HCT116 (cell line): ENCODE measurements at regions not wholly inside any gene's neighbourhood (a gene's known extent, or its start where the extent isn't known, plus 50 kb on each side); places are given as distances from the start of the nearest gene placed in this dataset.

ENCODE experiments used
- ATAC-seq: fragments of 200-7000 bp; cut with Tn5 transposase; 2 replicates; pipeline ENCODE4 v1.9.1; 2020; ENCODE audit warnings: mild to moderate bottlenecking, moderate library complexity
- BruUV-seq: library from RNA; stranded (reverse); fragments of 400-500 nt; replicated peaks from 2 replicates; lab custom pipeline; 2021; lab: Mats Ljungman, UMichigan
- CTCF ChIA-PET: fragments of 300-600 bp; sonication (Branson Sonifier 250); formaldehyde crosslinking; loops from one replicate; lab custom pipeline; 2021; ENCODE audit warnings: antibody characterized with exemption; lab: Charles Lee
- POLR2A ChIA-PET: fragments of 300-600, 350-600 bp; sonication (Branson Sonifier 250); formaldehyde crosslinking; loops from one replicate; lab custom pipeline; 2021; ENCODE audit warnings: antibody characterized with exemption; lab: Charles Lee
- RAD21 ChIA-PET, 2 experiments: fragments of 300-600 bp; sonication (Branson Sonifier 250); formaldehyde crosslinking; loops; one replicate each; lab custom pipeline; 2023; ENCODE audit warnings: low total read pairs in 2 of 2; ENCODE audit not compliant: uncharacterized antibody in 2 of 2, unreplicated experiment in 2 of 2, low non-redundant PET in 1 of 2; lab: Charles Lee
- DNase-seq: peaks from one replicate; pipeline ENCODE4 v3.0.0-alpha.2; 2010; ENCODE audit warnings: low read depth, low spot score
- H2AFZ ChIP-seq: fragments of 200-600 bp; shearing (Covaris generic), sonication (generic); 2 replicates; pipeline ENCODE4 v1.6.1; 2017; ENCODE audit warnings: low read depth, mixed run types, mixed read lengths, antibody characterized with exemption, low read length; ENCODE audit not compliant: poor library complexity, severe bottlenecking
- H3K27ac ChIP-seq: 2 replicates; pipeline ENCODE4 v1.5.1; 2012; ENCODE audit warnings: low read depth, low read length
- H3K27me3 ChIP-seq: fragments of 200-600 bp; sonication (generic); 2 replicates; pipeline ENCODE4 v1.6.1; 2016; ENCODE audit warnings: mixed run types, low read length, mixed read lengths; ENCODE audit not compliant: insufficient read depth
- H3K36me3 ChIP-seq, 2 experiments: fragments of 200-500 bp in 1 of 2; fragments of 200-600 bp in 1 of 2; sonication (Bioruptor generic) in 1 of 2; sonication (generic) in 1 of 2; 2 replicates each; pipeline versions ENCODE4 v1.5.1 to v1.6.1; 2014 to 2016; ENCODE audit warnings: low read length in 2 of 2, inconsistent platforms in 1 of 2, mixed read lengths in 1 of 2, mixed run types in 1 of 2; ENCODE audit not compliant: insufficient read depth in 2 of 2, control insufficient read depth in 1 of 2
- H3K4me1 ChIP-seq, 2 experiments: fragments of 200-600 bp in 1 of 2; sonication (generic) in 1 of 2; 2 replicates each; pipeline versions ENCODE4 v1.5.1 to v1.6.1; 2012 to 2017; ENCODE audit warnings: low read length in 2 of 2, inconsistent platforms in 1 of 2, mild to moderate bottlenecking in 1 of 2, mixed read lengths in 1 of 2, mixed run types in 1 of 2, moderate library complexity in 1 of 2; ENCODE audit not compliant: insufficient read depth in 2 of 2, control insufficient read depth in 1 of 2
- H3K4me2 ChIP-seq: fragments of 200-600 bp; sonication (generic); 2 replicates; pipeline ENCODE4 v1.6.1; 2017; ENCODE audit warnings: mixed run types, low read length, mixed read lengths
- H3K4me3 ChIP-seq, 2 experiments: fragments of 200-600 bp in 1 of 2; sonication (generic) in 1 of 2; replicated peaks in 1 of 2; 2 replicates each; pipeline ENCODE4 v1.5.1; 2011 to 2016; ENCODE audit warnings: low read length in 2 of 2, control low read depth in 1 of 2, low read depth in 1 of 2, mild to moderate bottlenecking in 1 of 2, mixed read lengths in 1 of 2, mixed run types in 1 of 2
- H3K79me2 ChIP-seq: fragments of 200-600 bp; sonication (generic); 2 replicates; pipeline ENCODE4 v1.6.1; 2017; ENCODE audit warnings: mild to moderate bottlenecking, mixed run types, low read length, moderate library complexity, mixed read lengths; ENCODE audit not compliant: insufficient read depth
- H3K9ac ChIP-seq: fragments of 200-600 bp; sonication (generic); 2 replicates; pipeline ENCODE4 v1.6.1; 2016; ENCODE audit warnings: low read length, mixed read lengths
- H3K9me2 ChIP-seq: fragments of 200-600 bp; sonication (generic), shearing (Covaris generic); 2 replicates; pipeline ENCODE4 v1.6.1; 2017; ENCODE audit warnings: mixed run types, mild to moderate bottlenecking, moderate library complexity; ENCODE audit not compliant: insufficient read depth
- H3K9me3 ChIP-seq, 2 experiments: fragments of 200-500 bp in 1 of 2; fragments of 200-600 bp in 1 of 2; sonication (Bioruptor generic) in 1 of 2; sonication (generic) in 1 of 2; 2 replicates each; pipeline ENCODE4 v1.6.1; 2014 to 2017; ENCODE audit warnings: low read length in 2 of 2, mixed read lengths in 2 of 2, inconsistent platforms in 1 of 2, low read depth in 1 of 2, mild to moderate bottlenecking in 1 of 2, mixed run types in 1 of 2, moderate library complexity in 1 of 2; ENCODE audit not compliant: control insufficient read depth in 1 of 2, insufficient read depth in 1 of 2
- H4K20me1 ChIP-seq: fragments of 200-600 bp; sonication (generic), shearing (Covaris generic); 2 replicates; pipeline ENCODE4 v1.6.1; 2017; ENCODE audit warnings: mixed run types, mild to moderate bottlenecking, moderate library complexity; ENCODE audit not compliant: insufficient read depth
- CBX3 ChIP-seq: IDR thresholded peaks from 2 replicates; pipeline ENCODE4 v1.6.1; 2012; ENCODE audit warnings: low read depth
- ELF1 ChIP-seq: IDR thresholded peaks from 2 replicates; pipeline ENCODE4 v1.6.1; 2012; ENCODE audit warnings: low read depth, borderline replicate concordance
- EZH2phosphoT487 ChIP-seq: fragments of 200-600 bp; IDR thresholded peaks from 2 replicates; pipeline ENCODE4 v1.6.1; 2018; ENCODE audit warnings: antibody characterized with exemption, borderline replicate concordance
- JUND ChIP-seq: IDR thresholded peaks from 2 replicates; pipeline ENCODE4 v1.6.1; 2012
- MAX ChIP-seq: IDR thresholded peaks from 2 replicates; pipeline ENCODE4 v1.6.1; 2012
- REST ChIP-seq: IDR thresholded peaks from 2 replicates; pipeline ENCODE4 v1.6.1; 2012; ENCODE audit warnings: low read depth
- SP1 ChIP-seq: IDR thresholded peaks from 2 replicates; pipeline ENCODE4 v1.6.1; 2012; ENCODE audit warnings: low read depth
- TCF7L2 ChIP-seq: IDR thresholded peaks from 2 replicates; pipeline ENCODE4 v1.7.0; 2011; ENCODE audit warnings: borderline replicate concordance, inconsistent platforms; ENCODE audit not compliant: insufficient read depth, insufficient read length; ENCODE audit errors: extremely low read depth
- ZNF274 ChIP-seq: fragments of 200-500 bp; sonication (Bioruptor generic); IDR thresholded peaks from 2 replicates; pipeline ENCODE4 v1.6.1; 2014; ENCODE audit warnings: mild to moderate bottlenecking, low read depth, low read length, inconsistent platforms
- intact Hi-C: fragments of 100-400 bp; cut with micrococcal nuclease; formaldehyde crosslinking; loops from 2 replicates; pipeline ENCODE4 v1.10.0; 2022

GRCh38 chr20:40443753-40444152 lies 245.3 kb downstream of the MAFB start:
- H3K9me2 ChIP-seq: no peaks in the 10 kb centered on the region
- no peaks in the 10 kb centered on the region for H3K79me2 ChIP-seq
- H2AFZ ChIP-seq: no peak overlapping the region
- intact Hi-C loops: no loop called here
- DNase-seq (no peak), ATAC-seq (no peak)
- ChIA-PET RAD21 (no interaction called here), POLR2A (no interaction called here), CTCF (no interaction called here)
- BruUV-seq: no TSS peak
- TF ChIP-seq TCF7L2 (no peak), EZH2phosphoT487 (no peak), JUND (no peak), ELF1 (no peak), REST (no peak), MAX (no peak), ZNF274 (no peak), SP1 (no peak), CBX3 (no peak)
- no peak overlapping the region for H3K9ac ChIP-seq
- no peaks in the 10 kb centered on the region for H3K9me3 ChIP-seq
- H3K27me3 ChIP-seq: 0 out of 2 replicates have a peak, but pooled peaks cover 7% of the 10 kb centered on the region
- H3K4me2 ChIP-seq: no peak overlapping the region
- no peak overlapping the region for H3K27ac ChIP-seq
- no peaks in the 10 kb centered on the region for H3K36me3 ChIP-seq
- H4K20me1 ChIP-seq: no peaks in the 10 kb centered on the region
- no peak overlapping the region for H3K4me3 ChIP-seq
- H3K4me1 ChIP-seq: no peaks in the 10 kb centered on the region
